ENCODE measurements at regions not wholly inside any gene's neighbourhood (a gene's known extent, or its start where the extent isn't known, plus 50 kb on each side); places are given as distances from the start of the nearest gene placed in this dataset.

DNA sequence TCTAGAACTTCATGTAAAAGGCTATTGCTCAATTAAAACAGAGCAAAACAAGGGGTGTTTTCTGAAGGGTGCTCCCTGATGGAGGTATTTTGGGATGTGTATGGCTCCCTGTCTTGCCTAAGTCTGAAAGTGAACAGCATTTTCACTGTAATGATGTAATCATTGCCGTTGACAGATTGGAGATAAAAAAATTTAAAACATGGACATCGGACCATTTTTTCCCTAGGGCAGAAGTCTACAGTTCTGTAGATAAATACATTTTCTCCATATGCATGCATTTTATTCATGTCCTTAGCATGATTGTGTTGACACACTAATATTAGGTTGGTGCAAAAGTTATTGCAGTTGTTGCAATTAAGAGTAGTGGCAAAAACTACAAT lies 85.1 kb upstream of the ATXN1 start:
- H3K4me1 ChIP-seq (ENCODE audit: control insufficient read depth, insufficient read depth, low read length) = no peaks in the 10 kb centered on the region
- H3K4me1 Mint-ChIP-seq = peaks cover 2% of the 10 kb centered on the region
- no peaks in the 10 kb centered on the region for H3K36me3 ChIP-seq (ENCODE audit: control insufficient read depth, insufficient read depth, low read length)
- H3K4me3 Mint-ChIP-seq = no peak overlapping the region
- H3K9ac ChIP-seq (ENCODE audit: extremely low read depth, low read length, poor library complexity, severe bottlenecking) = no peak overlapping the region
- TF ChIP-seq, protein P1, sequence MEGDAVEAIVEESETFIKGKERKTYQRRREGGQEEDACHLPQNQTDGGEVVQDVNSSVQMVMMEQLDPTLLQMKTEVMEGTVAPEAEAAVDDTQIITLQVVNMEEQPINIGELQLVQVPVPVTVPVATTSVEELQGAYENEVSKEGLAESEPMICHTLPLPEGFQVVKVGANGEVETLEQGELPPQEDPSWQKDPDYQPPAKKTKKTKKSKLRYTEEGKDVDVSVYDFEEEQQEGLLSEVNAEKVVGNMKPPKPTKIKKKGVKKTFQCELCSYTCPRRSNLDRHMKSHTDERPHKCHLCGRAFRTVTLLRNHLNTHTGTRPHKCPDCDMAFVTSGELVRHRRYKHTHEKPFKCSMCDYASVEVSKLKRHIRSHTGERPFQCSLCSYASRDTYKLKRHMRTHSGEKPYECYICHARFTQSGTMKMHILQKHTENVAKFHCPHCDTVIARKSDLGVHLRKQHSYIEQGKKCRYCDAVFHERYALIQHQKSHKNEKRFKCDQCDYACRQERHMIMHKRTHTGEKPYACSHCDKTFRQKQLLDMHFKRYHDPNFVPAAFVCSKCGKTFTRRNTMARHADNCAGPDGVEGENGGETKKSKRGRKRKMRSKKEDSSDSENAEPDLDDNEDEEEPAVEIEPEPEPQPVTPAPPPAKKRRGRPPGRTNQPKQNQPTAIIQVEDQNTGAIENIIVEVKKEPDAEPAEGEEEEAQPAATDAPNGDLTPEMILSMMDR (conservative IDR thresholded peaks at IDR 0.05) = no peak
- WGBS, 2 experiments (ENCODE audit: insufficient coverage in 1 of 2, insufficient read length in 1 of 2) = 98 to 100% methylated on average over 1 to 2 of the region's 2 CpGs
- H3K9me3 ChIP-seq (ENCODE audit: control insufficient read depth, low read length) = no peaks in the 10 kb centered on the region
- H3K27ac Mint-ChIP-seq = no peak overlapping the region
- H3K9me3 Mint-ChIP-seq = no peaks in the 10 kb centered on the region
- H3K27me3 Mint-ChIP-seq (ENCODE audit: insufficient read depth) = no peaks in the 10 kb centered on the region
- no peaks in the 10 kb centered on the region for H3K27me3 ChIP-seq (ENCODE audit: control insufficient read depth, insufficient read depth, low read length, poor library complexity, severe bottlenecking)
- H3K4me3 ChIP-seq (ENCODE audit: low read length) = no peak overlapping the region
- H3K27ac ChIP-seq (ENCODE audit: low read depth, low read length) = no peak overlapping the region
- no peaks in the 10 kb centered on the region for H3K36me3 Mint-ChIP-seq (ENCODE audit: low read depth)
- DNase-seq = no peak

DNA sequence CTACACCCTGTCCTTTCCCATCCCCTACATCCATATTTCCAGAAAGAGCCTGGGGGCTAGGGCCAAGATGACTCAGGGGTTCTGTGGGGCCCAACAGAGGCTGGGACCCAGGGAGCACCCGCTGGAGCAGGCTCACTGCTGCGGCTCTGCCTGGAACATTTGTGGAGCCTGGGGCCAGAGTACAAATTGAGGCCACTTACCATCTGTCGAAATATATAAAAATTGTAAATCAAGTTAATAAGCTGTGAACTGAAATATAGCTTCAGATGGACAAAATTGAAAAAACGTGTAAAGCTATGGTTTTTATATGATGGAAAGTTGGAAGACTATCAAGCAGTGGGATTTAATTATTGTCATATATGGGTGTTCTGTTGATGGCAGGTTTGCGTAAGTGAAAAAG lies 82.9 kb upstream of the ATXN1 start:
- Histone ChIP-seq H3K4me3 (ENCODE audit: low read length) (no peak overlapping the region), H3K9ac (ENCODE audit: extremely low read depth, low read length, poor library complexity, severe bottlenecking) (no peak overlapping the region), H3K36me3 (ENCODE audit: control insufficient read depth, insufficient read depth, low read length) (no peaks in the 10 kb centered on the region), H3K9me3 (ENCODE audit: control insufficient read depth, low read length) (no peaks in the 10 kb centered on the region), H3K4me1 (ENCODE audit: control insufficient read depth, insufficient read depth, low read length) (no peaks in the 10 kb centered on the region), H3K27ac (ENCODE audit: low read depth, low read length) (no peak overlapping the region), H3K27me3 (ENCODE audit: control insufficient read depth, insufficient read depth, low read length, poor library complexity, severe bottlenecking) (no peaks in the 10 kb centered on the region)
- Mint-ChIP-seq H3K4me3 (no peak overlapping the region), H3K27ac (no peak overlapping the region), H3K9me3 (no peaks in the 10 kb centered on the region), H3K36me3 (ENCODE audit: low read depth) (no peaks in the 10 kb centered on the region), H3K4me1 (peaks cover 7% of the 10 kb centered on the region), H3K27me3 (ENCODE audit: insufficient read depth) (no peaks in the 10 kb centered on the region)
- 90 to 93% methylated on average over 4 to 5 of the region's 5 CpGs for WGBS, 2 experiments (ENCODE audit: insufficient coverage in 1 of 2, insufficient read length in 1 of 2)
- TF ChIP-seq, protein P1 (conservative IDR thresholded peaks at IDR 0.05) = no peak
- no peak for DNase-seq

DNA sequence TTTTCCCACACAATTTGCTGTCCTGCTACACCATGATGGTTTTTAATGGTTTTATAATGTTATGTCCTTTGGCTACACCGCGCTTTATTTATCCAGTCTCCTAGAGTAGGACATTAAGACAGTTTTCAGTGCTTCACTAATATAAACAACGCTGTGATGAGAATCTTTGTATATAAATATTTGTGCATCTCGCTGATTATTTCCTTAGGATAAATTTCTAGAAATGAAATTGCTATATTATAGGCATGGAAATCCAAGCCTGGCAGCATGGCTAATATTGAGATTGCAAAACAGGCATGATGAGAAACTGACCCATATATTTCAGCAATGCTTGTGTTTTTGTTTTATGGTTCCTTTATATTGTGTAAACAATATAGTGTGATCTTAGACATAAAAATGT lies 81.4 kb upstream of the ATXN1 start:
- no peak overlapping the region for H3K4me3 Mint-ChIP-seq
- H3K4me1 ChIP-seq (ENCODE audit: control insufficient read depth, insufficient read depth, low read length) = no peaks in the 10 kb centered on the region
- no peak for DNase-seq
- no peak overlapping the region for H3K4me3 ChIP-seq (ENCODE audit: low read length)
- WGBS, 2 experiments (ENCODE audit: insufficient coverage in 1 of 2, insufficient read length in 1 of 2) = 96 to 100% methylated on average over 4 of the region's 4 CpGs
- H3K36me3 Mint-ChIP-seq (ENCODE audit: low read depth) = no peaks in the 10 kb centered on the region
- no peak overlapping the region for H3K9ac ChIP-seq (ENCODE audit: extremely low read depth, low read length, poor library complexity, severe bottlenecking)
- H3K36me3 ChIP-seq (ENCODE audit: control insufficient read depth, insufficient read depth, low read length) = no peaks in the 10 kb centered on the region
- no peak overlapping the region for H3K27ac Mint-ChIP-seq
- TF ChIP-seq, protein P1 (conservative IDR thresholded peaks at IDR 0.05) = no peak
- no peak overlapping the region for H3K27ac ChIP-seq (ENCODE audit: low read depth, low read length)
- H3K27me3 Mint-ChIP-seq (ENCODE audit: insufficient read depth) = no peaks in the 10 kb centered on the region
- H3K27me3 ChIP-seq (ENCODE audit: control insufficient read depth, insufficient read depth, low read length, poor library complexity, severe bottlenecking) = no peaks in the 10 kb centered on the region
- peaks cover 7% of the 10 kb centered on the region for H3K4me1 Mint-ChIP-seq
- no peaks in the 10 kb centered on the region for H3K9me3 ChIP-seq (ENCODE audit: control insufficient read depth, low read length)
- H3K9me3 Mint-ChIP-seq = no peaks in the 10 kb centered on the region
